B cell (primary cell): ENCODE measurements at regions not wholly inside any gene's neighbourhood (a gene's known extent, or its start where the extent isn't known, plus 50 kb on each side); places are given as distances from the start of the nearest gene placed in this dataset.
"Not testable (repeated sequence)": the region's sequence is repeated elsewhere in the genome, so short reads cannot be mapped to it uniquely, and the experiment has no call there.

Source experiments
- ATAC-seq: fragments of 200-7000 bp; cut with Tn5 transposase; one replicate; pipeline ENCODE4 v1.10.0; 2021; ENCODE audit warnings: low read depth, mild to moderate bottlenecking, moderate number of reproducible peaks, moderate library complexity
- CTCF ChIA-PET: fragments of 350-600 bp; sonication (Branson Sonifier 250); formaldehyde crosslinking; loops from one replicate; lab custom pipeline; 2021; ENCODE audit warnings: antibody characterized with exemption, inconsistent platforms; lab: Charles Lee
- POLR2A ChIA-PET: fragments of 350-600 bp; sonication (Branson Sonifier 250); formaldehyde crosslinking; loops from one replicate; lab custom pipeline; 2021; ENCODE audit warnings: antibody characterized with exemption; lab: Charles Lee
- DNase-seq: peaks from one replicate; pipeline ENCODE4 v3.0.0; 2013
- H2AFZ ChIP-seq: 2 replicates; pipeline ENCODE4 v1.6.1; 2012; ENCODE audit warnings: mild to moderate bottlenecking, low read depth, low read length; ENCODE audit not compliant: insufficient read depth, poor library complexity, severe bottlenecking
- H3K27ac ChIP-seq, 2 donors: 1 replicate in 1 of 2; 2 replicates in 1 of 2; pipeline ENCODE4 v1.5.1; 2012 to 2013; ENCODE audit warnings: low read length in 2 of 2, mild to moderate bottlenecking in 2 of 2, moderate library complexity in 1 of 2
- H3K27me3 ChIP-seq, 4 experiments: fragments of 200-600 bp in 1 of 4; sonication (generic) in 1 of 4; replicated peaks in 1 of 4; 1 replicate in 2 of 4; 2 replicates in 2 of 4; pipeline versions ENCODE4 v1.6.1 to v1.7.0; 2013 to 2016; ENCODE audit warnings: low read length in 3 of 4, mild to moderate bottlenecking in 2 of 4, mixed read lengths in 1 of 4, moderate library complexity in 1 of 4; ENCODE audit not compliant: insufficient read depth in 4 of 4, control insufficient read depth in 3 of 4; ENCODE audit errors: control extremely low read depth in 1 of 4
- H3K36me3 ChIP-seq, 2 experiments: replicated peaks in 1 of 2; 1 replicate in 1 of 2; 2 replicates in 1 of 2; pipeline versions ENCODE4 v1.6.1 to v1.7.1; 2013; ENCODE audit warnings: low read length in 1 of 2; ENCODE audit not compliant: insufficient read depth in 2 of 2, control insufficient read depth in 1 of 2; ENCODE audit errors: control extremely low read depth in 1 of 2, extremely low read depth in 1 of 2
- H3K4me1 ChIP-seq, 2 donors: fragments of 200-600 bp in 1 of 2; sonication (generic) in 1 of 2; 1 replicate in 1 of 2; 2 replicates in 1 of 2; pipeline versions ENCODE4 v1.5.1 to v1.6.1; 2013 to 2017; ENCODE audit warnings: low read length in 2 of 2; ENCODE audit not compliant: control insufficient read depth in 2 of 2, insufficient read depth in 2 of 2
- H3K4me2 ChIP-seq: replicated peaks from 2 replicates; pipeline ENCODE3; 2012; ENCODE audit warnings: mild to moderate bottlenecking, low read depth, low read length; ENCODE audit not compliant: poor library complexity, severe bottlenecking
- H3K4me3 ChIP-seq, 5 experiments: fragments of 200-600 bp in 1 of 5; sonication (generic) in 1 of 5; 1 replicate in 3 of 5; 2 replicates in 2 of 5; pipeline versions ENCODE4 v1.5.1 to v1.7.0; 2011 to 2016; ENCODE audit warnings: low read length in 4 of 5, mild to moderate bottlenecking in 4 of 5, low read depth in 2 of 5, control low read depth in 1 of 5, moderate library complexity in 1 of 5; ENCODE audit not compliant: insufficient read depth in 1 of 5; ENCODE audit errors: control extremely low read depth in 1 of 5, extremely low read depth in 1 of 5
- H3K79me2 ChIP-seq: fragments of 200-600 bp; sonication (generic); one replicate; pipeline ENCODE4 v1.6.0; 2016; ENCODE audit warnings: low read length; ENCODE audit not compliant: control insufficient read depth, insufficient read depth
- H3K9ac ChIP-seq: fragments of 200-600 bp; sonication (generic); 2 replicates; pipeline ENCODE4 v1.6.1; 2017; ENCODE audit warnings: mild to moderate bottlenecking, low read length, moderate library complexity
- H3K9me3 ChIP-seq, 3 donors: one replicate each; pipeline versions ENCODE4 v1.6.1 to v1.7.1; 2013; ENCODE audit warnings: low read length in 2 of 3; ENCODE audit not compliant: control insufficient read depth in 2 of 3, insufficient read depth in 1 of 3; ENCODE audit errors: control extremely low read depth in 1 of 3
- H4K20me1 ChIP-seq: 2 replicates; pipeline ENCODE4 v1.6.0; 2012; ENCODE audit warnings: mild to moderate bottlenecking, low read length; ENCODE audit not compliant: insufficient read depth, control insufficient read depth, poor library complexity, severe bottlenecking
- H3K27ac Mint-ChIP-seq: one replicate; pipeline ENCODE4 v1.8.0; 2021; ENCODE audit warnings: mixed read lengths
- H3K27me3 Mint-ChIP-seq: one replicate; pipeline ENCODE4 v1.8.0; 2021; ENCODE audit warnings: mixed read lengths
- H3K4me1 Mint-ChIP-seq: one replicate; pipeline ENCODE4 v1.8.0; 2021; ENCODE audit warnings: mixed read lengths
- H3K4me3 Mint-ChIP-seq: one replicate; pipeline ENCODE4 v1.8.0; 2021; ENCODE audit warnings: mixed read lengths
- H3K9me3 Mint-ChIP-seq: one replicate; pipeline ENCODE4 v1.8.0; 2022; ENCODE audit warnings: mixed read lengths; ENCODE audit not compliant: insufficient read depth
- EZH2 ChIP-seq: IDR thresholded peaks from 2 replicates; pipeline ENCODE4 v1.6.1; 2012; ENCODE audit warnings: borderline replicate concordance, low read depth, mild to moderate bottlenecking, moderate library complexity, low read length; ENCODE audit not compliant: insufficient read depth, poor library complexity, severe bottlenecking
- WGBS: methylation state at CpG from one replicate; pipeline ENCODE4 v1.1.5; 2013; ENCODE audit warnings: missing lambda C conversion rate; ENCODE audit not compliant: insufficient coverage; 5-methylcytosine and 5-hydroxymethylcytosine counted together
- intact Hi-C: fragments of 100-400 bp; cut with micrococcal nuclease; formaldehyde crosslinking; loops from one replicate; pipeline ENCODE4 v1.10.0; 2022
- TF ChIP-seq, protein P1 (sequence below): fragments of 200-600 bp; IDR thresholded peaks from one replicate; pipeline ENCODE4 v1.8.0; 2022; ENCODE audit warnings: antibody characterized with exemption, mild to moderate bottlenecking

DNA sequence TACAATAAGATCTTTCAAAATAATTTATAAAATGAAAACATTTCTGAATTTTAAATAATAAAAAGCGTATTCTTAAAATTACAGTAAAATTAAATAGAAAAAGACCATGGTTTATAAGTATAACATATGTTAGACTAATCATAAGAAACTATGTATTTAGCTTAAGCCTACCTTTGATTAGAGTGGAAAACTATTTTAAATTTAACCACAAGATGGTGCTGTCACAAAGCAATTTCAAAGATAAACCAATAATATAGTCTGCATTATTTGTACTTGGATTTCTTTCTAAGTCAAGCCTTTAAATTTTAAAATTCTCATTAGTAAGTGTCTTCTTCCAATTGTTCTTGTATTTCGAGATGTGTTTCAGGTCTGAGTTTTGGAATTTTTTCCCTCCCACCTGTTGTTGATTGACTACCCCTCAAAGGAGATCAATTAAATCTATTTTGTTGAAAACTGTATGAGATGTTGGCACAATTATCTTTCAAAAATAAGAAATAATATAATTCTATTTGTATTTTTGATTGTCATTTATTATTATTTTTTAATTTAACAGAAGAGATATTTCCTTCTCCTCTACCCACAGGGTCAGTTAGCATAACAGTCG is 459.8 kb downstream of the KCNT2 start:
- H3K4me3 ChIP-seq = no peak overlapping the region
- H3K79me2 ChIP-seq = no peaks in the 10 kb centered on the region
- no peak for ATAC-seq
- no peaks in the 10 kb centered on the region for H3K4me1 ChIP-seq
- POLR2A ChIA-PET = no interaction called here
- no peaks in the 10 kb centered on the region for H3K9me3 ChIP-seq
- no peak overlapping the region for H3K4me2 ChIP-seq
- H4K20me1 ChIP-seq = no peaks in the 10 kb centered on the region
- Mint-ChIP-seq H3K9me3 (no peaks in the 10 kb centered on the region), H3K4me3 (no peak overlapping the region), H3K27me3 (no peaks in the 10 kb centered on the region), H3K4me1 (no peaks in the 10 kb centered on the region), H3K27ac (no peak overlapping the region)
- no peak overlapping the region for H3K9ac ChIP-seq
- H3K27me3 ChIP-seq = no peaks in the 10 kb centered on the region
- H3K36me3 ChIP-seq = no peaks in the 10 kb centered on the region
- H2AFZ ChIP-seq = no peak overlapping the region
- peak; percentile 9 for DNase-seq
- CTCF ChIA-PET = interaction anchor here (0.6 to 2.8 kb wide), 3 partner anchors 9 to 1208 kb away, joined by 3 to 12 read pairs (median 4); no protein-coding TSS in a partner anchor
- TF ChIP-seq, protein P1, sequence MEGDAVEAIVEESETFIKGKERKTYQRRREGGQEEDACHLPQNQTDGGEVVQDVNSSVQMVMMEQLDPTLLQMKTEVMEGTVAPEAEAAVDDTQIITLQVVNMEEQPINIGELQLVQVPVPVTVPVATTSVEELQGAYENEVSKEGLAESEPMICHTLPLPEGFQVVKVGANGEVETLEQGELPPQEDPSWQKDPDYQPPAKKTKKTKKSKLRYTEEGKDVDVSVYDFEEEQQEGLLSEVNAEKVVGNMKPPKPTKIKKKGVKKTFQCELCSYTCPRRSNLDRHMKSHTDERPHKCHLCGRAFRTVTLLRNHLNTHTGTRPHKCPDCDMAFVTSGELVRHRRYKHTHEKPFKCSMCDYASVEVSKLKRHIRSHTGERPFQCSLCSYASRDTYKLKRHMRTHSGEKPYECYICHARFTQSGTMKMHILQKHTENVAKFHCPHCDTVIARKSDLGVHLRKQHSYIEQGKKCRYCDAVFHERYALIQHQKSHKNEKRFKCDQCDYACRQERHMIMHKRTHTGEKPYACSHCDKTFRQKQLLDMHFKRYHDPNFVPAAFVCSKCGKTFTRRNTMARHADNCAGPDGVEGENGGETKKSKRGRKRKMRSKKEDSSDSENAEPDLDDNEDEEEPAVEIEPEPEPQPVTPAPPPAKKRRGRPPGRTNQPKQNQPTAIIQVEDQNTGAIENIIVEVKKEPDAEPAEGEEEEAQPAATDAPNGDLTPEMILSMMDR = peak; percentile 75
- TF ChIP-seq EZH2 = no peak
- WGBS = no CpG with 5 or more reads among the region's 3 CpGs
- intact Hi-C loops = no loop called here
- H3K27ac ChIP-seq = no peak overlapping the region

DNA sequence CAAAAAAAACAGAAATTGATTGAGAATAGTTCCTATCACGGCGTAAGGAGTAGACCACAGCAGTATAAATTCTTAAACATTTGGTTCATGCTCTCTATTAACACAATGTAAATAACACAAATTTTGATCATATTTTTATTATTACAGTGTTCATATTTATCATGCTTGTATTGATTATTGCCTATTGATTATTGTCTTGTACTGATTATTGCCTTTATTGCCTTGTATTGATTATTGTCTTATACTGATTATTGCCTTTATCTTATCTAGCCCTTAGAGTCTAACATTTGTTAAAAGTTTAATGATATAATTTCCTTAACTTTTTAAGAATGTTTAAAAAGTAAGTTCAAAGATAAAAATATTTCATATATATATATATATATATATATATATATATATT is 460.7 kb downstream of the KCNT2 start:
- H3K4me3 Mint-ChIP-seq = no peak overlapping the region
- DNase-seq (no peak), ATAC-seq (no peak)
- Histone ChIP-seq H3K4me3 (no peak overlapping the region), H3K79me2 (no peaks in the 10 kb centered on the region), H3K36me3 (no peaks in the 10 kb centered on the region), H3K4me2 (no peak overlapping the region), H3K9me3 (no peaks in the 10 kb centered on the region), H4K20me1 (no peaks in the 10 kb centered on the region), H2AFZ (no peak overlapping the region), H3K27ac (no peak overlapping the region), H3K27me3 (no peaks in the 10 kb centered on the region), H3K9ac (no peak overlapping the region), H3K4me1 (no peaks in the 10 kb centered on the region)
- intact Hi-C loops = no loop called here
- WGBS = no CpG with 5 or more reads among the region's 2 CpGs
- H3K4me1 Mint-ChIP-seq = no peaks in the 10 kb centered on the region
- ChIA-PET POLR2A (no interaction called here), CTCF (interaction anchor here (2.8 kb wide), 1 partner anchor 514 kb away, joined by 12 read pairs; no protein-coding TSS in a partner anchor)
- H3K9me3 Mint-ChIP-seq = no peaks in the 10 kb centered on the region
- H3K27me3 Mint-ChIP-seq = no peaks in the 10 kb centered on the region
- no peak overlapping the region for H3K27ac Mint-ChIP-seq
- no peak for TF ChIP-seq EZH2

DNA sequence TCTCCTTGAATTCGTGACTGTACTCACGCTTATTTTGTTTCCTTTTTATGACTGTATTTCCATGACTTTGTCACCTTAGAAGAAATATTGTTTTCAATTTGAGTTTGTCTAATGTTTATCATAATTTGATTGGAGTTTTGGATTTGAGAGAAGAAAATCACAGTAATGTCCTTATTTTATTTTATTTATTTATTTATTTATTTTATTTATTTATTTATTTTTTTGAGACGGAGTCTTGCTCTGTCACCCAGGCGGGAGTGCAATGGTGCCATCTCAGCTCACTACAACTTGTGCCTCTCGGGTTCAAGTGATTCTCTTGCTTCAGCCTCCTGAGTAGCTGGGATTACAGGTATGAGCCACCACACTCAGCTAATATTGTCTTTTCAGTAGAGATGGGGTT is 463.1 kb downstream of the KCNT2 start:
- H3K9me3 ChIP-seq, H3K4me1 Mint-ChIP-seq, H3K4me2 ChIP-seq, H3K9me3 Mint-ChIP-seq, H3K27ac Mint-ChIP-seq, ATAC-seq, H2AFZ ChIP-seq, H3K36me3 ChIP-seq, DNase-seq, H3K27me3 Mint-ChIP-seq, H3K27ac ChIP-seq, CTCF ChIA-PET, H4K20me1 ChIP-seq, POLR2A ChIA-PET, H3K79me2 ChIP-seq, H3K4me3 Mint-ChIP-seq, intact Hi-C loops, H3K9ac ChIP-seq, H3K4me1 ChIP-seq, H3K4me3 ChIP-seq, H3K27me3 ChIP-seq: not testable (repeated sequence)
- WGBS = no CpG with 5 or more reads among the region's 5 CpGs
